Loucy (cell line): ENCODE measurements at regions not wholly inside any gene's neighbourhood (a gene's known extent, or its start where the extent isn't known, plus 50 kb on each side); places are given as distances from the start of the nearest gene placed in this dataset.
A peak's percentile ranks its signal among the peaks of the same experiment; 100 is the strongest.

ENCODE experiments used
- H2AFZ ChIP-seq: fragments of 200-600 bp; sonication (generic); 2 replicates; pipeline ENCODE4 v1.6.0; 2016; ENCODE audit warnings: antibody characterized with exemption, mild to moderate bottlenecking, low read length, moderate library complexity
- H3F3A ChIP-seq: fragments of 200-600 bp; 2 replicates; pipeline ENCODE4 v1.6.0; 2016; ENCODE audit warnings: antibody characterized with exemption, low read depth, mild to moderate bottlenecking
- H3K27me3 ChIP-seq: fragments of 200-600 bp; sonication (generic); 2 replicates; pipeline ENCODE4 v1.6.1; 2014; ENCODE audit warnings: low read length, mild to moderate bottlenecking; ENCODE audit not compliant: insufficient read depth, poor library complexity, severe bottlenecking
- H3K36me3 ChIP-seq: fragments of 200-600 bp; sonication (generic); 2 replicates; pipeline ENCODE4 v1.6.1; 2016; ENCODE audit warnings: low read length; ENCODE audit not compliant: insufficient read depth
- H3K4me1 ChIP-seq: fragments of 200-600 bp; sonication (generic); 2 replicates; pipeline ENCODE4 v1.5.1; 2014; ENCODE audit warnings: low read length, mild to moderate bottlenecking; ENCODE audit not compliant: insufficient read depth, poor library complexity, severe bottlenecking
- H3K4me2 ChIP-seq: fragments of 200-600 bp; sonication (generic); 2 replicates; pipeline ENCODE4 v1.6.0; 2014; ENCODE audit warnings: antibody characterized with exemption, low read length, low read depth, mild to moderate bottlenecking; ENCODE audit not compliant: poor library complexity, severe bottlenecking
- H3K4me3 ChIP-seq: fragments of 200-600 bp; sonication (generic); 2 replicates; pipeline ENCODE4 v1.5.1; 2014; ENCODE audit warnings: low read length, mild to moderate bottlenecking, mixed read lengths; ENCODE audit not compliant: poor library complexity, severe bottlenecking
- H3K79me2 ChIP-seq: fragments of 200-600 bp; sonication (generic); 2 replicates; pipeline ENCODE4 v1.6.1; 2014; ENCODE audit warnings: low read length; ENCODE audit not compliant: insufficient read depth
- H3K9ac ChIP-seq: fragments of 200-600 bp; sonication (generic); 2 replicates; pipeline ENCODE4 v1.6.0; 2014; ENCODE audit warnings: mild to moderate bottlenecking, low read depth, low read length, moderate library complexity; ENCODE audit not compliant: poor library complexity, severe bottlenecking
- H3K9me2 ChIP-seq: fragments of 200-600 bp; sonication (generic); replicated peaks from 2 replicates; pipeline ENCODE4 v1.6.1; 2016; ENCODE audit warnings: low read depth, low read length, mixed read lengths
- H3K9me3 ChIP-seq: fragments of 200-600 bp; sonication (generic); 2 replicates; pipeline ENCODE4 v1.6.1; 2014; ENCODE audit warnings: mild to moderate bottlenecking, antibody characterized with exemption, low read length, low read depth; ENCODE audit not compliant: insufficient read depth
- H4K20me1 ChIP-seq: fragments of 200-600 bp; sonication (generic); 2 replicates; pipeline ENCODE4 v1.6.0; 2014; ENCODE audit warnings: antibody characterized with exemption, low read length, mild to moderate bottlenecking; ENCODE audit not compliant: insufficient read depth, poor library complexity, severe bottlenecking
- CTCF ChIP-seq: fragments of 200-600 bp; sonication (generic); conservative IDR thresholded peaks from 2 replicates; pipeline ENCODE4 v1.5.1; 2014; ENCODE audit warnings: mild to moderate bottlenecking, antibody characterized with exemption, low read length
- EZH2phosphoT487 ChIP-seq: fragments of 200-600 bp; IDR thresholded peaks from 2 replicates; pipeline ENCODE4 v1.6.1; 2018; ENCODE audit warnings: antibody characterized with exemption, mild to moderate bottlenecking, moderate library complexity, borderline replicate concordance

- Histone ChIP-seq H3K27me3 (no peaks in the 10 kb centered on the region), H3K4me1 (no peaks in the 10 kb centered on the region), H3K79me2 (no peaks in the 10 kb centered on the region), H4K20me1 (no peaks in the 10 kb centered on the region), H3K9ac (no peak overlapping the region), H2AFZ (no peak overlapping the region), H3K9me3 (no peaks in the 10 kb centered on the region), H3K4me3 (peak overlapping the region; percentile 15), H3K9me2 (no peaks in the 10 kb centered on the region), H3K36me3 (no peaks in the 10 kb centered on the region), H3K4me2 (peak overlapping the region; percentile 6), H3F3A (no peaks in the 10 kb centered on the region)
- no peak for TF ChIP-seq EZH2phosphoT487
- no peak for TF ChIP-seq CTCF
These were observed 556.1 kb downstream of the CDH9 start for GRCh38 chr5:26482076-26482809.

- H3K4me2 ChIP-seq, result no peak overlapping the region
- no peaks in the 10 kb centered on the region for H3K9me2 ChIP-seq
- no peaks in the 10 kb centered on the region for H3K9me3 ChIP-seq
- H3F3A ChIP-seq, result no peaks in the 10 kb centered on the region
- no peaks in the 10 kb centered on the region for H4K20me1 ChIP-seq
- H3K4me3 ChIP-seq, result no peak overlapping the region
- no peak for TF ChIP-seq EZH2phosphoT487
- TF ChIP-seq CTCF, result no peak
- no peaks in the 10 kb centered on the region for H3K27me3 ChIP-seq
- H3K36me3 ChIP-seq, result no peaks in the 10 kb centered on the region
- H3K9ac ChIP-seq, result no peak overlapping the region
- H3K79me2 ChIP-seq, result no peaks in the 10 kb centered on the region
- H3K4me1 ChIP-seq, result no peaks in the 10 kb centered on the region
- H2AFZ ChIP-seq, result no peak overlapping the region
These were observed 567.9 kb downstream of the CDH9 start for GRCh38 chr5:26470439-26470838.

- H3K27me3 ChIP-seq, result no peaks in the 10 kb centered on the region
- H3K9me3 ChIP-seq, result no peaks in the 10 kb centered on the region
- no peak overlapping the region for H3K9ac ChIP-seq
- H3K4me1 ChIP-seq, result no peaks in the 10 kb centered on the region
- no peak overlapping the region for H3K4me3 ChIP-seq
- H3K9me2 ChIP-seq, result no peaks in the 10 kb centered on the region
- H2AFZ ChIP-seq, result no peak overlapping the region
- TF ChIP-seq EZH2phosphoT487, result no peak
- no peak for TF ChIP-seq CTCF
- H3K4me2 ChIP-seq, result no peak overlapping the region
- no peaks in the 10 kb centered on the region for H3F3A ChIP-seq
- H3K36me3 ChIP-seq, result no peaks in the 10 kb centered on the region
- no peaks in the 10 kb centered on the region for H3K79me2 ChIP-seq
- H4K20me1 ChIP-seq, result no peaks in the 10 kb centered on the region
These were observed 599.3 kb downstream of the CDH9 start for GRCh38 chr5:26439121-26439520.
